GM12875 (cell line): ENCODE measurements at regions not wholly inside any gene's neighbourhood (a gene's known extent, or its start where the extent isn't known, plus 50 kb on each side); places are given as distances from the start of the nearest gene placed in this dataset.

Source experiments
- H3K4me3 ChIP-seq: one replicate; pipeline ENCODE4 v1.5.1; 2011; ENCODE audit warnings: low read depth, low read length, control low read depth
- CTCF ChIP-seq: IDR thresholded peaks from 2 replicates; pipeline ENCODE4 v1.5.1; 2011; ENCODE audit warnings: low read depth, mild to moderate bottlenecking, control low read depth, inconsistent platforms, low read length, moderate library complexity, borderline replicate concordance; ENCODE audit not compliant: insufficient read depth

GRCh38 chr10:80697926-80698325, 160.2 kb downstream of the SH2D4B start:
- no peak for TF ChIP-seq CTCF
- H3K4me3 ChIP-seq: no peak overlapping the region

DNA sequence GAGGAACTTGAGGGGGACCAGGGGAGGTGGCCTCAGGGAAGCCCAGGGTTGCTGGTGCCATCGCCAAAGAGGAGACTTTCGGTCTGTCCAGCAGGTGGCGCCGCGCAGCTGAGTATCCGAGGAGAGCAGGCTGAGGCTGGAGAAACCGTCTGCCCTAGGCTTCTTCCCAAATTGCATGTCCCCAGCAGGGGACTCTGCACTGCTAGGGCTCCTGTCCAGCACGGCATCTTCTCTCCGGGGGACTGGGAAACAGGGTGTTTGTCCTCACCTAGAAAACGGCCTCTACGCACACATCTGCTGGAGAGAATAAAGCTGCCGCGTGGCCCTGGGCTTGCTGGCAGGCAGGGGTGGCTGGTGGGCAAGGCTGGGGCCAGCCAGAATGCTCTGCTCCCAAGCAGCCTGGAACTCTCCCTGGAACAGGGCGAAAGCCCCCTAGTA, 161.9 kb downstream of the SH2D4B start:
- TF ChIP-seq CTCF: peak; percentile 92
- H3K4me3 ChIP-seq: no peak overlapping the region

- no peak overlapping the region for H3K4me3 ChIP-seq
- no peak for TF ChIP-seq CTCF
Observed at GRCh38 chr10:80700252-80700651, 162.6 kb downstream of the SH2D4B start.

DNA sequence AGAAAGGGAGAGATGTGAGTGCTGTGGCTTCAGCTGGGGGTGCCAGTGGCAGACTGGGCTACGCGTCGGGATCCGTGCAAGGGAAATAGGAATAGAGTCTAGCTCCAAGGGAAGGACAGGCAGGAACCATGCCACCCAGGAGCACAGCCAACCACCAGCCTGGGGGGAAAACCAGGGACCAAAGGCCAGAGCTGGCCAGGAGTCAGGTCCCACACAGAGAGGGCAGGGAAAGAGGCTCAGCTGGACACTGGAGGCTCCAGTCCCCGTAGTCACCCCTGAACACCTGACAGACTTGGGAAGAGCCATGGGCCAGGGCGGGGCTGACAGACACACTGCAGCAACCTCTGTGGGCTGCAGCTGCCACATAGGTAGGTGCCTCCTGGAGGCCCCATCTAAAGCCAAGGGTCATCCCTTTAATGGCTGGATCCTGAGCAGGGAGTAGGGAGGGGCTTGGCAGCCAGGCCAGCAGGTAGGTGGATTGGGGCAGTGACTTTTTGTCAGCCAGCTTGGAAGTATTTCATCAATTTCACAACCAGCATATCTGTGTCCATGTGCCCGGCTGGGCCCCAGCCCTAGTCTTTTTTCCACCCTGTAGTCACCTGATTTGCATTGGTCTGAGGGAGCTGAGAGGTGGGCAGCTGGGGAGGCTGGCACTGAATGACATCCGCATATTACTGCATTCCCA, 163.2 kb downstream of the SH2D4B start:
- TF ChIP-seq CTCF: no peak

GRCh38 chr10:80701706-80702105, 164.0 kb downstream of the SH2D4B start:
- no peak overlapping the region for H3K4me3 ChIP-seq
- TF ChIP-seq CTCF: no peak

More for the DNA sequence above, 163.2 kb downstream of the SH2D4B start:
- no peak overlapping the region for H3K4me3 ChIP-seq

- no peak overlapping the region for H3K4me3 ChIP-seq
Observed at GRCh38 chr10:80702143-80702542, 164.4 kb downstream of the SH2D4B start.

More at GRCh38 chr10:80702143-80702542, 164.4 kb downstream of the SH2D4B start:
- TF ChIP-seq CTCF: no peak
